GM12865 (cell line): ENCODE measurements at regions not wholly inside any gene's neighbourhood (a gene's known extent, or its start where the extent isn't known, plus 50 kb on each side); places are given as distances from the start of the nearest gene placed in this dataset.
A peak's percentile ranks its signal among the peaks of the same experiment; 100 is the strongest.

ENCODE experiments used
- DNase-seq: peaks from one replicate; pipeline ENCODE4 v3.0.0; 2010; ENCODE audit warnings: low read depth
- H3K4me3 ChIP-seq: 2 replicates; pipeline ENCODE4 v1.5.1; 2011; ENCODE audit warnings: mild to moderate bottlenecking, low read depth, low read length, control low read depth
- CTCF ChIP-seq: IDR thresholded peaks from 2 replicates; pipeline ENCODE4 v1.5.1; 2011; ENCODE audit warnings: low read length, control low read depth, low read depth, inconsistent platforms; ENCODE audit not compliant: insufficient read depth; ENCODE audit errors: missing control alignments

- H3K4me3 ChIP-seq = no peak overlapping the region
- no peak for DNase-seq
- TF ChIP-seq CTCF = no peak
Observed at GRCh38 chr6:24987446-24988115, 51.8 kb upstream of the RIPOR2 start.

DNA sequence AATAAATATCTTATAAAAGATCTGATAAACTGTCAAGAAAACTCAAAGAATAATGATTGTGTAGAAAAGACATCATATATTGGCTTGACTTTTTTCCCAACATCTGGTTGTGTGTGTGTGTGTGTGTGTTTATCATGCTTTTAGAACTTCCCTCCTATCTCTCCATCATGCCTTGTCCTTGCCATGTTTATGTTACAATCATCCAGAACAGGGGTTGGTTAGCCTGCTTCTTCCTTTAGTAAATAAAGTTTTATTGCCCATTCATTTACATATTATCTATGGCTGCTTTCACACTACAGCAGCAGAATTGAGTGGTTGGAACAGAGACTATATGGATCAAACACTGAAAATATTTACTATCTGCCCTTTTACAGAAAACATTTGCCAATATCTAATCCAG, 52.8 kb upstream of the RIPOR2 start:
- no peak overlapping the region for H3K4me3 ChIP-seq
- DNase-seq = no peak
- TF ChIP-seq CTCF = no peak

- no peak for TF ChIP-seq CTCF
- no peak overlapping the region for H3K4me3 ChIP-seq
- no peak for DNase-seq
Observed at GRCh38 chr6:24990236-24990845, 54.6 kb upstream of the RIPOR2 start.

DNA sequence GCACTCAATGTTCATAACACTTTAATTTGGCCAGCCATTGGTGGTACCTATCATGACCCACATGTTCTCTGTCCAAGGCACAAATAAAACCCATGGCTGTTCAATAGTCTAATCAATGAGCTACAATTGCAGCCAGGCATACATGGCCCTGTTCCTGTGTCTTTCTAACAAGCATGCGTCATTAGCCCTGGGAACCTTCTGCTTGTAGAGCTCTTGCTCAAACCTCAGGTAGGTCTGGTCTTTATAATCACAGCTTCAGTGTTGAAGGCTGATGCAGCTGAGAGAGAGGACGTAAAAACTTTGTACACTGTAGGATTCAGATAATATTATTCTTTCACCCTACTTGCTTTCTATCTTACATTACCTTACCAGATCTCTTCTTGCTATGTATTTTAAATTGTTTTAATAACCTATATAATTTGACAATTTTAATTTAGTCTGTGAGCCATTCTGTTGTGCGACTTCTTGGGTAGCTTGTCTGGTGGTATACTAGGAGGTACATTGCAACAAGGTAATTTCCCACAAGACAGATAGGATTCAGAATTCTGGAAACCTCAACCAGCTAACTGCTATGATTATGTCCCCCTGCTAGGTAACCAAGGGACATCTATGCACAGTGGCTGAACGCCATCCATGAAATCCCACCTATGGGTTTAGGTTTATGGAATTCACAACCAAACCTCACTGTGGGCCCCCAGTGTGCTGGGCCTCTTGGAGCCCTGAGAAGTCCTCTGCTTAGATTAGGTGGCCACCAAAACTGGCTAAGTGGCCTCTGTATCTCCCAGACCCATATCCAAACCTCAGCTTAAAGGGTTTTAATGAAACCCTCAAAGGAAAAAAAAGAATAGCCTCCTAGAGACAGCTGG, 55.4 kb upstream of the RIPOR2 start:
- no peak overlapping the region for H3K4me3 ChIP-seq
- no peak for TF ChIP-seq CTCF
- no peak for DNase-seq

- TF ChIP-seq CTCF = peak; percentile 79
- H3K4me3 ChIP-seq = no peak overlapping the region
- DNase-seq = peak; percentile 88
Observed at GRCh38 chr6:24991810-24992467, 56.2 kb upstream of the RIPOR2 start.

DNA sequence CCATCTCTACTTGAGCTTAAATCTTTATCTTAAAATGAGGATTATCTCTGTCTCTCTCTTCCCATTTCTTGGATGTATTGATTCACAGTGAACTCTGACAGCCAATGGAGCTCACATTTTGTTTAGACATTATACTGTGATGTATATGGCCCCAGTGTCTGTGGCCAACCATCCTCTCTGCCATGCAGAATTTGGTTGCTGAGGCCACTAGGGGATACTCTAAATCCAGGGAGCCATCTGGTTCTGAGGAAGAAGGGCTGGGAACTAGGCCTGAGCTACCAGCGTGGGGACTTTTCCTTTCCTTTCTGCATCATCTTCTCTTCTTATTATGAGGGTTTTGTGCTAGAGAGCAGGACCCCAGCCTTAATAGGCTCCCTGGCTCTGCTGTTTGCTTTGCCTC, 59.1 kb upstream of the RIPOR2 start:
- DNase-seq = no peak
- no peak overlapping the region for H3K4me3 ChIP-seq
- no peak for TF ChIP-seq CTCF
